ENCODE measurements at regions not wholly inside any gene's neighbourhood (a gene's known extent, or its start where the extent isn't known, plus 50 kb on each side); places are given as distances from the start of the nearest gene placed in this dataset.

DNA sequence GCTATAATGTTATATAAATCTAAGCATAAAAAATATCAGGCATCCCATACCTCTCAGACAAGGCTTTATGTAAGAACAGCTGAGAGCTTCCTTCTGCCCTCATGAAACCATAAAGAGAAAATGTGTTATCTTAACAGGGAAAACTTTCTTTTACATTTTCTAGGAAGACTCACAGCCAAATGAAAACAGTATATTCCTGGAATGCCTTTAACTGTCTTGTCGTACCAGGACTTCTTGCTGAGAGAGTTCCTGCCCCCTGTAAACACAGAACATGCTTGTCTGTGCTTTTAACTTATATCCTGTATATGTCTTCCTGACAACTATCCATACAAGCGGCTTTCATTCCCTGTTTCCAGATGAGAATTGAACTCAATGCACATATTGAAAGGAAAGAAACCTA is 64.8 kb upstream of the AHR start:
- Histone ChIP-seq H3K4me2 (ENCODE audit: low read length) (peak overlapping the region; percentile 67), H3K27ac (ENCODE audit: low read depth, low read length) (peak overlapping the region; percentile 86), H3K79me2 (ENCODE audit: insufficient read depth, low read length) (no peaks in the 10 kb centered on the region), H3K9ac (ENCODE audit: low read length) (peak overlapping the region; percentile 68), H3K4me1 (ENCODE audit: insufficient read depth, low read length) (peaks cover 28% of the 10 kb centered on the region), H3K4me3 (ENCODE audit: insufficient read depth, low read depth, low read length) (no peak overlapping the region), H4K20me1 (ENCODE audit: insufficient read depth, low read length) (no peaks in the 10 kb centered on the region), H3K9me3 (ENCODE audit: insufficient read depth, low read depth, low read length) (no peaks in the 10 kb centered on the region), H3K36me3 (ENCODE audit: insufficient read depth, low read length) (no peaks in the 10 kb centered on the region), H2AFZ (ENCODE audit: low read depth, low read length) (peak overlapping the region; percentile 75), H3K27me3 (ENCODE audit: insufficient read depth, low read length) (no peaks in the 10 kb centered on the region)
- Mint-ChIP-seq H3K36me3 (ENCODE audit: low read depth, unreplicated experiment) (no peaks in the 10 kb centered on the region), H3K9me3 (ENCODE audit: unreplicated experiment) (no peaks in the 10 kb centered on the region), H3K27me3 (ENCODE audit: low read depth, unreplicated experiment) (no peaks in the 10 kb centered on the region), H3K4me3 (ENCODE audit: unreplicated experiment) (no peak overlapping the region), H3K4me1 (ENCODE audit: low read depth, unreplicated experiment) (peaks cover 30% of the 10 kb centered on the region), H3K27ac (ENCODE audit: unreplicated experiment) (peak overlapping the region; percentile 99)
- DNase-seq (ENCODE audit: low read depth), result no peak
- no peak for FAIRE-seq
- TF ChIP-seq EZH2 (IDR thresholded peaks at IDR 0.05; ENCODE audit: insufficient read depth, low read length), result no peak
- TF ChIP-seq, protein P1, sequence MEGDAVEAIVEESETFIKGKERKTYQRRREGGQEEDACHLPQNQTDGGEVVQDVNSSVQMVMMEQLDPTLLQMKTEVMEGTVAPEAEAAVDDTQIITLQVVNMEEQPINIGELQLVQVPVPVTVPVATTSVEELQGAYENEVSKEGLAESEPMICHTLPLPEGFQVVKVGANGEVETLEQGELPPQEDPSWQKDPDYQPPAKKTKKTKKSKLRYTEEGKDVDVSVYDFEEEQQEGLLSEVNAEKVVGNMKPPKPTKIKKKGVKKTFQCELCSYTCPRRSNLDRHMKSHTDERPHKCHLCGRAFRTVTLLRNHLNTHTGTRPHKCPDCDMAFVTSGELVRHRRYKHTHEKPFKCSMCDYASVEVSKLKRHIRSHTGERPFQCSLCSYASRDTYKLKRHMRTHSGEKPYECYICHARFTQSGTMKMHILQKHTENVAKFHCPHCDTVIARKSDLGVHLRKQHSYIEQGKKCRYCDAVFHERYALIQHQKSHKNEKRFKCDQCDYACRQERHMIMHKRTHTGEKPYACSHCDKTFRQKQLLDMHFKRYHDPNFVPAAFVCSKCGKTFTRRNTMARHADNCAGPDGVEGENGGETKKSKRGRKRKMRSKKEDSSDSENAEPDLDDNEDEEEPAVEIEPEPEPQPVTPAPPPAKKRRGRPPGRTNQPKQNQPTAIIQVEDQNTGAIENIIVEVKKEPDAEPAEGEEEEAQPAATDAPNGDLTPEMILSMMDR (IDR thresholded peaks at IDR 0.05; ENCODE audit: insufficient read depth, low read depth, low read length), result no peak

DNA sequence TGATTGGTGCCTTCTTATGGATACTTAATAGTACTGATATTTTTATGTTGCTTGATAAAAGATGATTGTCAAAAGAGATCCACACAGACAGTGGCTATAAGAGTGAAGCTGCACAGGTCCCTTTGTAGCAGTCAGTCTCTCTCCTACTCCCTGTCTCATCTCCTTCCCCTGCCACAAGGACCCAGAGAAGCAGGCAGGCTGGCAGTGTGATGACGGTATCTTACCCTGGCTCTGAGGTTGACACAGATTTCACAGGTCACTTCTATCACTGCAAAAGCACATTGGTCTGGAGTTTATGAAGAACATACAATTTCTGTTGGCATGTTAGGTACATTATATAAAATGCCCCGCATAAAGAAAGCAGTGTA is 64.4 kb upstream of the AHR start:
- Mint-ChIP-seq H3K9me3 (ENCODE audit: unreplicated experiment) (no peaks in the 10 kb centered on the region), H3K27me3 (ENCODE audit: low read depth, unreplicated experiment) (no peaks in the 10 kb centered on the region), H3K4me1 (ENCODE audit: low read depth, unreplicated experiment) (peaks cover 31% of the 10 kb centered on the region), H3K27ac (ENCODE audit: unreplicated experiment) (peak overlapping the region; percentile 99), H3K36me3 (ENCODE audit: low read depth, unreplicated experiment) (no peaks in the 10 kb centered on the region), H3K4me3 (ENCODE audit: unreplicated experiment) (peak overlapping the region; percentile 5)
- Histone ChIP-seq H3K79me2 (ENCODE audit: insufficient read depth, low read length) (no peaks in the 10 kb centered on the region), H3K9me3 (ENCODE audit: insufficient read depth, low read depth, low read length) (no peaks in the 10 kb centered on the region), H3K27ac (ENCODE audit: low read depth, low read length) (peak overlapping the region; percentile 86), H2AFZ (ENCODE audit: low read depth, low read length) (peak overlapping the region; percentile 75), H3K4me1 (ENCODE audit: insufficient read depth, low read length) (peaks cover 32% of the 10 kb centered on the region), H3K36me3 (ENCODE audit: insufficient read depth, low read length) (no peaks in the 10 kb centered on the region), H3K4me3 (ENCODE audit: insufficient read depth, low read depth, low read length) (no peak overlapping the region), H3K4me2 (ENCODE audit: low read length) (peak overlapping the region; percentile 67), H3K9ac (ENCODE audit: low read length) (peak overlapping the region; percentile 68), H3K27me3 (ENCODE audit: insufficient read depth, low read length) (no peaks in the 10 kb centered on the region), H4K20me1 (ENCODE audit: insufficient read depth, low read length) (no peaks in the 10 kb centered on the region)
- DNase-seq (ENCODE audit: low read depth) (no peak), FAIRE-seq (no peak)
- no peak for TF ChIP-seq EZH2 (IDR thresholded peaks at IDR 0.05; ENCODE audit: insufficient read depth, low read length)
- TF ChIP-seq, protein P1 (IDR thresholded peaks at IDR 0.05; ENCODE audit: insufficient read depth, low read depth, low read length), result no peak

DNA sequence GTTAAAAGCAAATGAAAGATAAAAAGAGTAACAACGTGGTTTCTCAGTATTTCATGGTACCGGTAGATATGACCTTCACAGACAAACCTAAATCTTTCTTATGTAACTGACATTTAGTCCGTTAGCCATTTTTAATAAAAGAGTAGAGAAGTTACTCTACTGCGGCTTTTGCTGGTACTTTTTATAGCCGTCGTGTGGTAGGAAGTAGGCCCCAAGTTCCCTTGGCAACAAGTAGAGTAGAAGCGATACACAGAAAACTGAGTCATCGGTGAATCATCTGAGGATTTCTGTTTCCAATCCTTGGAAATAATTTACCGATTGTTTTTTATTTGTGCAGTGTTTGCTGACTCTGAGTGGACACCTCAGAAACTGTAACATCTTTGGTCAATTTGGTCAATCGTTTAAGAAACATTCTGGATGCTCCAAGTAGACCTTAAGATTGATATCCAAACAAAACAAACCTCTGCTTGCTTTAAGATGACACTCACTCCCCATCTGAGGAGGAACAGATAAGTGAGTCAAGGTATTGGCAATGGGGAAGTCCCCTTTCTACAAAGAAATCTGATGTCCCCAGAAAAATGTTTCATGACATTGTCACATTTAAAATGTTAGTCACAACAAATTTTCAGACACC is 63.9 kb upstream of the AHR start:
- Histone ChIP-seq H3K4me1 (ENCODE audit: insufficient read depth, low read length) (peaks cover 37% of the 10 kb centered on the region), H2AFZ (ENCODE audit: low read depth, low read length) (peak overlapping the region; percentile 75), H3K79me2 (ENCODE audit: insufficient read depth, low read length) (no peaks in the 10 kb centered on the region), H3K4me2 (ENCODE audit: low read length) (peak overlapping the region; percentile 67), H3K9me3 (ENCODE audit: insufficient read depth, low read depth, low read length) (no peaks in the 10 kb centered on the region), H3K27me3 (ENCODE audit: insufficient read depth, low read length) (no peaks in the 10 kb centered on the region), H3K27ac (ENCODE audit: low read depth, low read length) (peak overlapping the region; percentile 86), H3K36me3 (ENCODE audit: insufficient read depth, low read length) (no peaks in the 10 kb centered on the region), H3K9ac (ENCODE audit: low read length) (peak overlapping the region; percentile 68), H3K4me3 (ENCODE audit: insufficient read depth, low read depth, low read length) (no peak overlapping the region), H4K20me1 (ENCODE audit: insufficient read depth, low read length) (no peaks in the 10 kb centered on the region)
- Mint-ChIP-seq H3K4me3 (ENCODE audit: unreplicated experiment) (peak overlapping the region; percentile 5), H3K36me3 (ENCODE audit: low read depth, unreplicated experiment) (no peaks in the 10 kb centered on the region), H3K27me3 (ENCODE audit: low read depth, unreplicated experiment) (no peaks in the 10 kb centered on the region), H3K27ac (ENCODE audit: unreplicated experiment) (peak overlapping the region; percentile 99), H3K9me3 (ENCODE audit: unreplicated experiment) (no peaks in the 10 kb centered on the region), H3K4me1 (ENCODE audit: low read depth, unreplicated experiment) (peaks cover 35% of the 10 kb centered on the region)
- TF ChIP-seq, protein P1 (IDR thresholded peaks at IDR 0.05; ENCODE audit: insufficient read depth, low read depth, low read length), result no peak
- TF ChIP-seq EZH2 (IDR thresholded peaks at IDR 0.05; ENCODE audit: insufficient read depth, low read length), result no peak
- DNase-seq (ENCODE audit: low read depth), result peak; percentile 96
- peak; percentile 90 for FAIRE-seq
